ENCODE measurements at regions not wholly inside any gene's neighbourhood (a gene's known extent, or its start where the extent isn't known, plus 50 kb on each side); places are given as distances from the start of the nearest gene placed in this dataset.

DNA sequence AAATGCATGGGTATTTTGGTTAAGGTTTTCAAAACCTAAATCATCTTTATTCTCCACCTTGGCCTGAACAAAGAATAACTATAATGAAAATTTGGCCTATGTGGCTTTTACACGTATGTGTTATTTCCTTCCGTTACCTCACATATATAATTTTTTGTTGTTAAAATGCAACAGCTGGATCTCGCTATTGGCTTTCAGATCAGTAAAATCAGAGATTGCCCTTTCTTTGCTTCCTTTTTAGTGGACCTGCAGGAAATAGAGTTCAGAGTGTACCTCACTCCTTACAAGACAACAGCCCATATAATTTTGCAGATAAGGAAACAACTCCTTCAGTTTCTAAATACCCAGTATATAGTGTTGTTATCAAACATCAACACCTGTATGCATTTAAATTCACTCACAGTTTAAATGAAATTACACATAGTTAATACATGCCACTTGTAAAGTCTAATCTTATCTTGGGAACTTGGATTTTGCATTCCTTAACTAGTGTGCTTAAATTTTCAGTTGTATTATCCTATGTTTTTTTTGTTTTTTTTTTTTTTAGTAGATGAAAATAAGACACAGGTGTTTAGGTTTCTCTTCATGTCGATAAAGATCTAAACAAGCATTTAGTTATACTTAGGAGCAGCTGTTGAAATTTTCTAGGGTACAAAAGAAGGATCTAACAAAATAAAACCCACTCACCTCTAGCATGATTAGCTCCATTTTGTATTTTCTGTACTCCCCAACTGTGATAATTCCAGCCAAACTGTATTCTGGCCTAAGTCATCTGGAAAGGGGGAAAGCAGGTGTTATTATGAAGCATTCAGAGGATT is 96.2 kb upstream of the SPRY1 start:
- TF ChIP-seq POLR2A (IDR thresholded peaks at IDR 0.05) (no peak), POLR2AphosphoS5 (IDR thresholded peaks at IDR 0.05) (no peak)
- TF ChIP-seq, protein P1, sequence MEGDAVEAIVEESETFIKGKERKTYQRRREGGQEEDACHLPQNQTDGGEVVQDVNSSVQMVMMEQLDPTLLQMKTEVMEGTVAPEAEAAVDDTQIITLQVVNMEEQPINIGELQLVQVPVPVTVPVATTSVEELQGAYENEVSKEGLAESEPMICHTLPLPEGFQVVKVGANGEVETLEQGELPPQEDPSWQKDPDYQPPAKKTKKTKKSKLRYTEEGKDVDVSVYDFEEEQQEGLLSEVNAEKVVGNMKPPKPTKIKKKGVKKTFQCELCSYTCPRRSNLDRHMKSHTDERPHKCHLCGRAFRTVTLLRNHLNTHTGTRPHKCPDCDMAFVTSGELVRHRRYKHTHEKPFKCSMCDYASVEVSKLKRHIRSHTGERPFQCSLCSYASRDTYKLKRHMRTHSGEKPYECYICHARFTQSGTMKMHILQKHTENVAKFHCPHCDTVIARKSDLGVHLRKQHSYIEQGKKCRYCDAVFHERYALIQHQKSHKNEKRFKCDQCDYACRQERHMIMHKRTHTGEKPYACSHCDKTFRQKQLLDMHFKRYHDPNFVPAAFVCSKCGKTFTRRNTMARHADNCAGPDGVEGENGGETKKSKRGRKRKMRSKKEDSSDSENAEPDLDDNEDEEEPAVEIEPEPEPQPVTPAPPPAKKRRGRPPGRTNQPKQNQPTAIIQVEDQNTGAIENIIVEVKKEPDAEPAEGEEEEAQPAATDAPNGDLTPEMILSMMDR (IDR thresholded peaks at IDR 0.05) = no peak
